NCI-H1417 (cell line): ENCODE measurements at regions not wholly inside any gene's neighbourhood (a gene's known extent, or its start where the extent isn't known, plus 50 kb on each side); places are given as distances from the start of the nearest gene placed in this dataset.

Experiments used
- DNase-seq, 3 experiments: peaks; one replicate each; lab custom pipeline; 2025; lab: John Stamatoyannopoulos, UW

DNA sequence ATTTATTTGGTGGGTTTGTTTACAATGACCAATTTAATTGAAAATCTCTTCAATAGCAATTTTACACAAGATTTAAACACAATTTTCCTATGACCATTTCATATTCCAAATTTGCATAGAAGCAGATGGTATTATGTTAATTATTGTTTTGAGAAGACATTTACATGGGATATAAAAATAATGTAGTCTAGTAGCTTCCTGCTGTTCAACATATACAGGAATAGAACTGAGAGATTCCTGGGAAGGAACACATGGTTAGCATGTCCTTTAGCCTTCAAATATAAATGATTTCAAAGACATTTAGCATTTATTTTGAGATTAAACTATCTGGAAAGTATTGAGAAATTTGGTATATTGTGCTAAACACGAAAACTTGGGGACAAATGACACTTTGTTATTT, 129.6 kb downstream of the KCNE4 start:
- DNase-seq, result no peak

- DNase-seq, result no peak
Measured at GRCh38 chr2:223182356-223182755, 130.4 kb downstream of the KCNE4 start.

- DNase-seq, result no peak
Measured at GRCh38 chr2:223185638-223186037, 133.6 kb downstream of the KCNE4 start.

- no peak for DNase-seq
Measured at GRCh38 chr2:223187256-223187655, 135.3 kb downstream of the KCNE4 start.

- peak in 2 of 3 experiments; percentile 1 to 6 for DNase-seq
Measured at GRCh38 chr2:223190561-223191206, 138.7 kb downstream of the KCNE4 start.

DNA sequence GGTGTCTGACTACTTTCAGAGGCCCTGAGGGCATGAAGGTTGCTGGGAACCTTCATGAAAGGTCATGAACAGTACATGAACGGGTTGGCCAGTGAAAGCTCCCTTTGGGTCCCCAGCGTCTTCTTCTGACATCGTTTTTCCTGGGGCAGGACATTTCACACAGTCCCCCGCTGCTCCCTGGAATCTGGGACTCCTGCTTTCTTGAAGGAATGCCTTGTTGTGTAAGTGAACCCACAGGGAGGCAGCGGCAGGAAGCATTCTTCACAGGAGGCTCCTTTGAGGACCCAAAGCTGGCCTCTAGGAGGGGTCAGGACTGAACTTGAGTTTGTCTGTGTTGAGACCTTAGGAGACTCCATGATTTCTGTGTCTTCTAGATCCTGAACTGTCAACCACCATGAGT, 144.3 kb downstream of the KCNE4 start:
- DNase-seq, result no peak

DNA sequence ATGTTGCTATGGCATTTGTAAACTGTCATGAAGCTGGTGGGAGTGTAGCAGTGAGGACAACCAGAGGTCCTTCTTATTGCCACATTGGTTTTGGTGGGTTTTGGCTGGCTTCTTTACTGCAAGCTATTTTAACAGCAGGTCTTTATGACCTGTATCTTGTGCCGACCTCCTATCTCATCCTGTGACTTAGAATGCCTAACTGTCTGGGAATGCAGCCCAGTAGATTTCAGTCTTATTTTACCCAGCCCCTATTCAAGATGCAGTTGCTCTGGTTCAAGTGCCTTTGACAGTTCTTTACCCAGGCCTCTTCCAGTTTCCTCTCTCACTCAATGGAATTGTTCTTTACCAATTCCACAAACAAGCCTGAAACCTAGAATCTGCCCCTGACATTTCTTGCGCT, 145.1 kb downstream of the KCNE4 start:
- no peak for DNase-seq

DNA sequence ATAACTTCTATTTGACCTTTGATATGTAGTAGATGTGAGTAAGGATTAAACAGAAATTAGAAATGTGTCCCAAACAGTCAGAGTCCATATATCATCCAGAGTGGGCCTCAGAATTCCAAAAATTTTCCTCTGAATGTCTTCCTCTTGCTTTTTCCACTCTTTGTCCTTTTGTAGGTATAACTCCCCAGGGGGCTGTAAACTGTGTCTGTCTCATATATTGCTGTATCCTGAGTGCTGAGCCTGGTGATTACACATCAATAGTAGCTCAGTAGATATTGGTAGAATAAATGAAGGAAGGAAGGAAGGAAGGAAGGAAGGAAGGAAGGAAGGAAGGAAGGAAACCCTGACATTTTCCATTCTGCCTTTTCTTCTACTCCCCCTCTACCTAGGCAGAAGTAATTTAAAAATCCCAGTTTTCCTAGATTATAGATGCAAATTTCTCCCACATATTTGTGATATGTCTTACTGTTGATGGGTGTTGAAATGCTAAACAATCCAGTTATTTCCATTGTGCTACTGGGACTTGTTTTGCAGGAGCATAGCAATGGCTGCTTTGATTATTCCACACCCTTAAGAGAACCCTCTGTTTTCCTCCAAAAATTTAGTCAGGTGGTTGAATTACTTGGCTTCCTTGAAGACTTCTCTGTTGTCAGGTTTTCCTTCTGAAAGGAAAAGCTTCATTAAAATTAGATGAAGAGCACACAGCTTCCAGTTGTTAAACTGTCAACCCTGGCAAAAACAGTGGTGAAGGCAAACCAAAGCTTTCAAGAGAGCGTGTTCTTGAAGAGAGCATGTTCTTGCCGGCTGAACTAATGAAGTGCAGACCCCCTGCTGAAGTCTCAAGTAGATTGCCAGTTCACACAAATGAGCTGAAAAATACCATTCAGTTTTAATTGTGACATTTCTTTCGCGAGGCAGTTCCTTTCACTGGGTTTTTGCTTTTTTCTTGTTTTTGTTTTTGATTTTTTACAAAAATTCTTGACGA, 147.8 kb downstream of the KCNE4 start:
- DNase-seq, result no peak

DNA sequence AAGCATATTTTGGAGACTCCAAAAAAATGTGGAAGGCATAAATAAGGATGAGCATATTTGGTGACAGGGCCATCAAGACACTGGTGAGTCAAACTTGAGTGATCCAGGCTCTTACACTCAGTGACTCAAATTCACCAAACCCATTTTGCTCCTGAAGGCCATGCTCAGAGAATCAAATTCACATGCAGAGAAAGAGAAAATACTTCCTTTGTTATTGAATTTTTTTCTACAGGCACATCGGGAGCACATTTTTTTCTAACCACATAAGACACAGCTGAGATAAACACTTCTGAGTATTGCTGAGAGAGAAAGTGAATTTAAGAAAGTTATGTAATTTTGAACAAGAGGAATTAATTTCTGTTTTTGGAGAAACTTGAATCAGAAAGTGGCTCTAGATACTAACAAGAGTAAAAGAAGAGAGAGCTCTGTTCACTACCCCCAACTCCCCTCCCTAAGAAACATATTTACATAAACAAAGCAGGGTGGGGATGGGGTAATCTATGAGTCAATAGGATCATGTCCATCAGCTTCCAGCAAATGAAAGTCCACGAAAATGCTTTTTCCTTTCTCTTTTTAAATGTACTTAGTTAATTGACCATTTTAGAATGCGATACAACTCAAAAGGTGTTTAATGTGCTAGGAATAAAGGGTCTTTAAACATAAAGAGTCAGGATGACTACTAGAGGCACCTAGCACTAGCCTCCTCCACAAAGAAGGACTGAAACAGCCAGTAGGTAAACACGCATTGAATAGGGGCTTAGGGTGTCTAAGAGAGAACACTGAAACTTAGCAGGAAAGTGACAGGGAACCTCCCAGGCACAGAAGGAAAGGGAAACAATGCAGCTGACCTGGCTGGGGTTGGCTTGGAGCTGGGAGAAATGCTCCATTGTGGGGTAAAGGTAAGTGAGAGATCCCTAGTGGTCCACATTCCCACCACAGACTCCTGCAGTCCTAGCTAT, 152.3 kb downstream of the KCNE4 start:
- DNase-seq, result no peak

DNA sequence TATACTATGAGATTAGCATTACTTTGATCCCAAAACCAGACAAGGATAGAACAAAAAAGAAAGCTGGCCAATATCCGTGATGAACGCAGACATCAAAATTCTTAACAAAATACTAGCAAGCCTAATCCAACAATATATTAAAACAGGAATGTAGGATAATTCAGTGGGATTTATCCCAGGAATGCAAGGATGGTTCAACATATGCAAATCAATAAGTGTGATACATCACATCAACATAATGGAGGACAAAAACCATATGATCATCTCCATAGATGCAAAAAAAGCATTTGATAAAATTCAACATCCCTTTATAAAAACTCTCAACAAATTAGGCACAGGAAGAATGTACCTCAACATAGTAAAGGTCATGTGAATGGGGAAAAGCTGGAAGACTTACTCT, 158.5 kb downstream of the KCNE4 start:
- DNase-seq, result no peak

GRCh38 chr2:223214394-223215253, 162.6 kb downstream of the KCNE4 start:
- DNase-seq, result no peak

DNA sequence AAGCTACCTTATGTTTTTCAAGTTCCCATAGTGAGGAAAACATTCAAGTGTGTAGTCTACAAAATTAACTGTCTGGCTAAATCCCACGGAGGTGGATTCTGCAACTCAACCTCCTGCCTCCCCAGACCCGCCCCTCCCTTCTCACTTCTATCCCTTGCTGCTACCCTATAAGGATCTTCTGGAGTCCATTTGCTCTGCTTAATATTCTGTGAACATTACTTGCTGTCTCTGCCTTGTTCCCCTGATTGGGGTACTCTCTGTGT, 163.2 kb downstream of the KCNE4 start:
- DNase-seq, result no peak

DNA sequence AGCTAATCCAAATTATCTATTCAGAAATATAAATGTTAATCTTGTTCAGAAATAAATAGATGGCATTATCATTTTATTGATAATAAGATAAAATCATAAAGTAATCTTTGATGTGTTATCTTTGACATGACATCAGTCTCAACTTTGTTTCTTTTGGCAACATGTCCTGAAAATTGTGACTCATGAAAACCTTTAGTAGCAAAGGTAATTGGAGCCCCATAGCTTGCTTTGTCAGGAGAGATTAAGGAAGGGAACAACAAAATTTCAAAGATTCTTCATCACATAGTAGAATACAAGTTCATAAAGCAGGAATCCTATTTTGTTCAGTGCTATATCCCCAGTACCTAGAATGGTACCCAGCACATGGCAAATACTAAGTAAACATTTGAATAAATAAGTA, 165.4 kb downstream of the KCNE4 start:
- DNase-seq, result no peak

GRCh38 chr2:223218587-223219178, 166.7 kb downstream of the KCNE4 start:
- DNase-seq, result no peak

DNA sequence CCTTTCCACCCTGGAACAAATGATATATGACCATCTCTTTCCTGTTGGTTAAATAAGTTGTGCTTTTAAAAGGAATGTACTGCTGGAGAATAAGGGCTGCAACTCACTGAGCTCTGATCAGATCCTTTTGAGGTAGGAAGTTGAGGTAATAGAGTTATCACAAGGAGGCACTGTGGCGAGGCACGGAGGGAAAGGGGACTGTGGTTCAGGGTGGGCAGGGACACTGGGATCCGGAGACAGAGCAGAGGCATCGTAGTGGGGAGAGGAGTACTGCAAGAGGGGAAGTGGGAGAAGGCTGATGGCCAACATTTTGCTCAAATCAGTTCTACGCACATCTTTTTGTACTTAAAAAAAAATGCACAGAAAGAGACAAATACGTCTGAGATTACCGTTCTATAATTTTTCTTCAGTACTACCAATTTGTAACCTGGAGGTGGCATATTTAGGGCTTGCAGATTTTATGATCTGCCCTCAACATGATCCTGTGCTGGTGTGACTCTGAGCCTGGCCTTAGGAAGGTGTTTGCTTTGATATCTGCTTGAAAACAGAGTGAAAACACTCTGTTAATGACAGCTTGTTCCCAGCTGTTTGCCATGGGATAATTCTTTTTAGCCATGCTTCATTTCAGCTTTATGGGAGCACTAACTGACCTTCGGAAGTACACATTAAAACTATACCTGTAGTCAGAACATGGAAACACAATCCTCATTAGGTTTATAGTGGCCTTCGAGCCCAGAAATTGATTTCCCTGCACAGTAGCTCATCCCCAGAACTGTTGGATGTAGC, 168.1 kb downstream of the KCNE4 start:
- DNase-seq, result peak in 1 of 3 experiments; percentile 11

GRCh38 chr2:223220658-223220925, 168.6 kb downstream of the KCNE4 start:
- no peak for DNase-seq

DNA sequence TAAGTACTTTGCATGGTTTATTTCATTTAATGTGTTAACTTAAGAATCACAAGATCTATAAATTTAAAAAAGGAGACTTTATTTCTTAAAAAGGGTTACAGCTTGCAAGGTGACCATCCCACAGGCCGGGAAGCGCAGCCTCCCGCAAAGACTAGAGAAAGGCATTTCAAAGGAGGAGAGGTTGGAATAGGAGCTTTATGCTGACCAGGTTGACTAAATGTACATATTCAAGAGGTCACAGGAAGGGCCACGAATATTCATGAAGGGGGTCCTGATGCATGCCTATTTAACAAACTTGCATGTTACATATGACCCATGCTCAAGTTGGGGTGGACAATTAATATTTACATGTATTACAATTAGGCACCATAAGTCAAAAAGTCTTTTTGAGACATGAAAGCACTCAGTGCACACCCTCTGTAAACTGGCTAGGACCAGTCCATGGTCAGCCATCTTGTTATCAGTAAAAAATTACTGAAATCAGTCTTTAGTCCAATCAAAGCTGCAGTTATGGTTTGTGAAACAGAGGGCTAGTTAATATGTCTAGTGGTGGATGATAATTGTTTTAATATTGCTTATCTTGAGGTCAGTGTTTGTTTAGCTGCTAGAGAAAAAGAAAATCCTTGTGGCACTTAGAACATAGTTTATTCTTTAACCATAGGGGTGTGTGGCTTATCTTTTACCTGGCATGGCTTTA, 169.3 kb downstream of the KCNE4 start:
- no peak for DNase-seq

GRCh38 chr2:223222397-223222796, 170.4 kb downstream of the KCNE4 start:
- DNase-seq, result no peak

DNA sequence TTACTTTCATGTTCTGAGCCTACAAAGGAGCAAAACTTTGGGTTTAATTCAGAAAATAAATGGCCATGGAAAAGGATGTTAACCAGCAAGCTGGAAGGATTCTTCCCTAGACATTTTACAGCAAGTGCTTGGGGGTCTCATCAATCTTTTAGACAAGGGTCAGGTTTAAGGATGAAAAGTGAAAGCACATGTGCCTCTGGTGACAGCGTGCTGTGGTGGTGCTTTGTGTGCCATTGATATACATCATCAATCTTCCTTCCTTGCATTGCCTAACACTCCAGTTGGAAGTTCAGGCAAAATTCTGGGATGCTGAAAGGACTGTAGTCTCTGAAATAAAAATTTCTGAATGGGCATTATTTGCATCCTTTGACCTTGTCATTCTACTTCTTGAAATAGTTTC, 171.2 kb downstream of the KCNE4 start:
- DNase-seq, result no peak

GRCh38 chr2:223225266-223225665, 173.3 kb downstream of the KCNE4 start:
- no peak for DNase-seq
